Right hindlimb (tissue), 1 donor: ENCODE measurements at regions not wholly inside any gene's neighbourhood (a gene's known extent, or its start where the extent isn't known, plus 50 kb on each side); places are given as distances from the start of the nearest gene placed in this dataset.
"Not testable (repeated sequence)": the region's sequence is repeated elsewhere in the genome, so short reads cannot be mapped to it uniquely, and the experiment has no call there.

Experiments used
- DNase-seq: peaks from one replicate; pipeline ENCODE4 v3.0.0-alpha.2; 2018

DNA sequence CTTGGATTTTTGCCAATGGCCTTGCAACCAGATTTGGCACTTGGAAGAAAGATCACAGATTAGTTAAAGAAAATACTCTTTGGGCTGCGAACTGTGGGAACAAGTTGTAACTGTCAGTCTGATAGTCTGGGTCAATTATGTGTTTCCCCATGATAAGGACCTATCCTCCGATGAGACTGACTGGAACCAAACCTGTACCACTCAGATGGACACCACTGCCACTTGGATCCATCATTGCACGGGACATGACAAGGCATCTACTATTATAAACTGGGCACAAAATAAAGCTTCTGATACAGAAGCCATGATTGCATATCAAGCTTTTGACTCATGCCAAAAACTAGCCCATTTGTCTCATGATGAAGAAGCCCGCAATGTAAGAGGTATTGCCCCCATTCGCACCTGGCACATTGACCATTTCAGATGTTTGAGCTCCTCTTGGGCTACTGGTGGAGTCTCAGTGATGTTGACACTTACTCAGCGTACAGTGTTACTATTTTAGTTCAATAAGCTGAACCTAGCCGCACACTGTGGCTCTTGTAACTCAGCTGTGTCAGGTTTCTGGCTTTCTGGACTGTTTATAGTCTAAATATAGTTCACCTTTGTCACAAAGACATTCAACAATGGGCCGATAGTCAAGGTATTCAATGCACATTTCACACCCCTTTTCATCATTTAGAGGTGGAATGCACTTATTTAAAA lies 179.8 kb upstream of the RBBP8 start:
- DNase-seq, result no peak

DNA sequence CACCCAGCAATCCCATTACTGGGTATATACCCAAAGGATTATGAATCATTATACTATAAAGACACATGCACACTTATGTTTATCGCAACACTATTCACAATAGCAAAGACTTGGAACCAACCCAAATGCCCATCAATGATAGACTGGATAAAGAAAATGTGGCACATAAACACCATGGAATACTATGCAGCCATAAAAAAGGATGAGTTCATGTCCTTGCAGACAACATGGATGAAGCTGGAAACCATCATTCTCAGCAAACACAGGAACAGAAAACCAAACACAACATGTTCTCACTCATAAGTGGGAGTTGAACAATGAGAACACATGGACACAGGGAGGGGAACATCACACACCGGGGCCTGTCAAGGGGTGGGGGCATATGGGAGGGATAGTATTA lies 169.1 kb upstream of the RBBP8 start:
- DNase-seq, result not testable (repeated sequence)

DNA sequence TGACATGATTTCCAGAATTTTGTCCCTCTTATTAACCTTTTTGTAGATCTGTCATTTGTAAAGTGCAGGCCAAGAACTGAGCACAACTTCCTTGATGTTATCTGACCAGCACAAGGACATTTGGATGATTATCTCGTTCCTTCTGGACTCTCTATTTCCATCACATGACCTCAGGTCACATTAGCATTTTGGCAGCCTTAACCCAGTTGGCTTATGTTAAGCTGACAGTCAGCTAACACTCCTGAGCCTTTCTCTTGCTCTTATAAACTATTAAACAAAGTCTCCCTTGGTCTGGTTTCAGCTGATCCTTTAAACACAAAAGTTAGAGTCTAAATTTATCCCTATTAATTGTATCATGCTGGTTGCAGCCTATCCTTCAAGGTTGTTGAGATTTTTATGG lies 167.2 kb upstream of the RBBP8 start:
- no peak for DNase-seq

DNA sequence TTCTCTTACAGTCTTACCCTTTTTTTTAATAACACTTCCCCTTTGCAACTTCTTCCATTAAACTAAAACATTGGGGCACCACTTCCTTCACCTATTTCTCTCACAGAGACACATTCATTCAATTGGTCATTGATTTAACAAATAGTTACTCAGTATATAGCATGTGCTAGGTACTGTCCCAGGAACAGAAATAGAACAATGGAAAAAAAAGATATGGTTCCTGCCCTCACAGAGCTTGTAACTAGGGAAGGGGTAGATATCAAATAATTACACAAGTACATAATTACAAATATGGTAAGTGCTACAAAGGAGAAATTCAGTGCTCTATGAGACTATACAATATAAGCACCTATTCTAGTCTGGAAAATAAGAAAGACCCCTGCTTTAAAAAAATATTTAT lies 165.5 kb upstream of the RBBP8 start:
- no peak for DNase-seq

DNA sequence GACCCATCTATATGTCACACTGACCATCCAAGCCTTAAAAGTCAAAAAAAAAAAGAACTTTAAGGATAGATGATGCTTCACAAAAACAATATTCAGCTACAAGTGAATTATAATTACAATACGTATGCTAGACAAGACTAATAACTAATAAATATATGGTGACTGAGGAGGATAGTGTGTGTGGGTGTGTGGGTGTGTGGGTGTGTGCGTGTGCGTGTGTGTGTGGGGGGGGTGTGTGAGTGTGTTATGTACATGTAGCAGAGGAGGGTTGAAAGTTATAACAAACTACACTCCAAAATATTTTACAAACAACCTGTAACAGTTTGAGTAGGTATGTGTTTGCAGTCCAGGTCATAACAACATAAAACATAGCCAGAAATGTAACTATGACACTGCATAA lies 159.2 kb upstream of the RBBP8 start:
- no peak for DNase-seq

DNA sequence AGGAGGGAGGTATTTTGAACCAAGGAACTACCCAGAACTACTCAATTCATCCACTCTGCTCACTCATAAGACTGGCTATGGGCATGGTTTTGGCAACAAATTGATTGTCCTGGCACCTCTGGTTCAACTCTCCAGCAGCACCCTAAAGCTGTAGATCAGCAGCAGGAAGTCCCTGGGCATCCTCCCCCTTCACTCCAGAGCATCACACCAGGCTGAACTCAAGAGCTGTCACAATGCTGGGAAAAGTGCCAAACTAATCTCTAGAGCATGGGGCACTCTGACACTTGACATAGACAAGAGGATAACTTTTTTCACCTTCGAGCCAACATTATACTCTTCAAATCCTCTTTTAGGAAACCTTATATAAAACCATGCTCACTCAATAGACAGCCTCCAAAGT lies 154.1 kb upstream of the RBBP8 start:
- no peak for DNase-seq

DNA sequence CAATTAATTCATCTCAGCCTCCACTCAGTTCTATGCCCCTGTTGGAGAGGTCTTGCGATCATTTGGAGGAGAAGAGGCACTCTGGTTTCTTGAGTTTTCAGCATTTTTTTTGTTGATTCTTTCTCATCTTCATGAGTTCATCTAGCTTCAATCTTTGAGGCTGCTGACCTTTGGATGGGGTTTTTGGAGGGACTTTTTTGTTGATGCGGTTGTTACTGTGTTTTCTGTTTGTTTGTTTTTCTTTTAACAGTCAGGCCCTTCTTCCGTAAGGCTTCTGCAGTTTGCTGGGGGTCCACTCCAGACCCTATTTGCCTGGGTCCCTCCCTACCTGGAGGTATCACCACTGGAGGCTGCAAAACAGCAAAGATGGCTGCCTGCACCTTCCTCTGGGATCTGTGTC lies 149.9 kb upstream of the RBBP8 start:
- DNase-seq, result no peak

DNA sequence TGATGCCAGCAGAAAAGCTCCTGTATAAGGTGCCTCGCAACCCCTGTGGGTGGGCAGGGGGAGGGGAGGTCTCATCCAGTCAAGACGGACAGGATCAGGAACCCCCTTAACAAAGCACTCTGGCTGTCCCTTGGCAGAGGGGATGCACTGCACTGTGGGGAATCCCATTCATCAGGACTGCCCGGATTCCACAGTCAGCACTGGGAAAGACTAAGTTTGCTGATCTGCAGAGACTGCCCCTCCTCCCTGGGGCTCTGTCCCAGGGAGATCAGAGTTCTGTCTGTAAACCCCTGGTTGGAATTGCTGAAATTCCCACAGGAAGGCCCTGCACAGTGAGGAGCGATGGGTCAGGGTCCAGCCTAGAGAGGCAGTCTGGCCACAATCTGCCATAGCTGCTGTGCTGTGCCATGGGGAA lies 149.5 kb upstream of the RBBP8 start:
- DNase-seq, result no peak

DNA sequence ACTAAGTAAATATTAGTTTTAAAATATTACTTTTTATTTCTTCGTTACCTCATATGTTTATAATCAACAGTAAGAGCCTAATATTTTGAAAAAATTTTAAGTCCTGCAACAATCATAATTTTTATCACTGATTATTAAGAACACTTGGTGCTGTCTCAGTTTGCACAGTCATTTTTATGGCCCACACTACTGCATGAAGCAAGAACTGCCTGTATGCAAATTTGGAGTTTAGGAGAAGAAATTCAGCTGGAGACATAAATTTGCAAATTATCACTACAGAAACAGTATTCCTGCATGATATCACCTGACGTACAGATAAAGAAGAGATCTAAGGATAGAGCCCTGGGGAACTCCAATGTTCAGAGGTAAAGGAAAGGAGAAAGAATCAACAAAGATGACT lies 144.1 kb upstream of the RBBP8 start:
- DNase-seq, result no peak

DNA sequence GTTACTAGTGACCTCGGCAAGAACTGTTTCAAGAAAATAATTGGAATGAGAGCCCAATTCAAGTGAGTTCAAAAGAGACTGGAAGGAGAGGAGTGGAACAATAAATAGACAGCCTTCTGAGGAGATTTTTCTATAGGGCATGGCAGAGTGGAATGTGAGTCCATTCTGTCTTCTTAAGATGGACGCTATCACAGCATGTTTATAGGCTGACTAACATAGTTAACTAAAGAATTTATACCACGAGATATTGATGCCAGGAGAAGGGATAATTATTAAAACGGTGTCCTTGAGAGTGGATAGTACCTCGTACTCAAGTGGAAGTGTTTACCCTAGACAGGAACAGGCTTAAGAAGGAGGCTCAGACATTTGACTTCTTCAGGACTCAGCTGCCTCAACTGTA lies 143.5 kb upstream of the RBBP8 start:
- no peak for DNase-seq

DNA sequence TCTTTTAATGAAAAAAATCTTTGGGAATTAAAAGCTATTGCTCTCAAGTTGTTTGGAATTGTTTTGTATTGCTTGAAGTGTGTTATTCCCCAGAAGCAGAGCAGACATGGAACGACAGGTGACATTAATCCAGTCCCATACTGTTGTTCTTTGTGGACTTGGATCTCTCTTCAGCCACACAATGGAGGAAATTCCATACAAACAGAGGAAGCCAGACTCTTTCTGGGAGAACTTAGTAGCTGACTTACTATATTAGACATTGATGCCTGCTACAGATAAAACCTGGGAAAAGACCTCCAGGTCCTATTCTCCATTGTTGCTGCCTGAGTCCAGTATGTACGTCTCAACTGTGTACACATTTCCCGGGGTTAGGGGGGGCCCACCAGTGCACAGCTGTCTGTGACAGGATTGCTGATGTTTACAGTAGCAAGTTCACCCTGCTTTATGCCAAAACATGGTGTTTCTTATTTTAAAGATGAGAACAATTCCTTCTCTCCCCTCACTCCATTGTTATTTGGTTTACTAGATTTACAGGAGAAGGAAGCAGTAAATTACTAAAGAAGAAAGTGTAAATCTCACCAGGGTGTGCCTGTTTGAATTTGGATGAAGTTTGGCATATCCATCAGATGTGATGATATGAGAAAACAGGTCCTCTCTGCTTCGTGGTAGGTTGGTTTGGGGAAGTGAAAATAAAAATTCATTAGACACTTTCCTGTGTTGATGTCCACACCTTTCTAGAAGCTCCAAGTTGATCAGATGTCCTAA lies 142.4 kb upstream of the RBBP8 start:
- no peak for DNase-seq

DNA sequence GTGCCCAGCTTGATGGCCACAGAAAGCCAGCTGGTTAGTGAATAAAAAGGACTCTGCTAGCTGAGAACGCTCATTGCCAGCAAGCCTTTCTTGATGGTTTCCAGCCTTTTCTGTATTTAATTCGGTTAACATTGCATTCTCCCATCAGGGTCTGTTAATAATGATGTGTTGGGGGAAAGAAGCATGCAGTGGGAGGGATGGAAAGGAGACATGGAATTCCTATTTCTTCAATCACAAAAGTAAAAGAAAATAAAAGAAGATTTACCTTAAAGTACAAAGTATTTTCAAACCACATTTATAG lies 141.9 kb upstream of the RBBP8 start:
- no peak for DNase-seq

DNA sequence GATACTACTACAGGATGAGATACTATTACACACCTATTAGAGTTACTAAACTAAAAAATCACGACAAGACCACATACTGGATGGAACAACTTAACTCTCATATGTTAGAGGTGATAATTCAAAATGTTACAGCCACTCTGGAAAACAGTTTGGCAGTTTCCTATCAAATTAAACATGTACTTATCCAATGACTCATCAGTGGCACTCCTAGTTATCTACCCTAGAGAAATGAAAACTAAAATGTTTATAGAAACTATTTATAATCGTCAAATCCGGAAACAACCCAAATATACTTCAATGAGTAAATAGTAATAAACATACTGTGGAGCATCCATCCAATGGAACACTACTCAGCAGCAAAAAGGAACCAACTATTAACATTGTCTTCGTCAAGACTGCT lies 137.0 kb upstream of the RBBP8 start:
- no peak for DNase-seq

DNA sequence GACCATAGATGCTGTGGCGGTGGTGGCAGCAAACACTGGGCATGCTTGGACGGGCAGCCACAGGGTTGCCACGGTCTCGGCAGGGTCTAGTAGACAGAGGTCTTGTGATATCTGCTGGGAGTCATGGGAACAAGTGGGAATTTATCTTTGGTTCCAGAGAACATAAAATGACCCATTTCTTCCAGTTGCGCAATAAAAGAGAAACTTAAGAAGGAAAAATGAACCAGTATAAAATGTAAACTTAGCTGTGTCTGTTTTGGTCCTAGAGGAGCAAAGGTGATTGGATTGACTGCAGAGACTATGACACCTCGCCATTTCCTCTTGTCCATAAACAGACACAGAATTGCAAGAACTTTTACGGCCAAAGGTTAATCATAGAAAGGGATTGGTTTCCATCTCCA lies 132.6 kb upstream of the RBBP8 start:
- DNase-seq, result no peak

DNA sequence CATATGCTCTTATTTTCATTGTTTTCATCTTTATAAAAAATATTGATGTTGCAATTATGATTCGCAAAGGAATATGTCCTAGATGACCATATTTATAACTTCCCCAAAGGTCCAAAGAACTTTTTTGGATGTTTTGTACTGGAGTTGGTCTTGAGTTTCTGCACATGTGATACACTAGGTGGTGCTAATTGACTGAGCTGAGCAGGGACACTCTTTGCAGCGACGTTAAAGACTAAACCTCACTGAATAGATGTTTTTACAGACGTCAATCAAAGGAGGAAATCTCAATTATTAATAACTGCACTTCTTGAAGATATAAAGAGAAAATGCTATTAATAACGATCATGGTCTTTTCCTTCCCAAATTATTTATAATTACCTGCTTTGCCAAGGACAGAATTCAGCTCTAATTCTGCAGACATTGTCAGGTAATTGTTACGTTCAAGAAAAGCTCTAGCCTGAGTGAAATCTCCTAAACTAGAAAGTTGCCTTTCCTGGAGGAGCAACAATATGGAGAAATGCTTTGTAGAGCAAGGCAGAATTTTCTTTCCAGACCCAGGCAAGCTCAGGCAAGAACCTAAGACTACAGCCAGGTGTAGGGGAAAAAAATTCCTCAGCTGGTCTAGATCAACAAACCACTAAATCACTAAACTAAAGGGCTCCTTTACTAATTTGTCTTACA lies 119.3 kb upstream of the RBBP8 start:
- no peak for DNase-seq

DNA sequence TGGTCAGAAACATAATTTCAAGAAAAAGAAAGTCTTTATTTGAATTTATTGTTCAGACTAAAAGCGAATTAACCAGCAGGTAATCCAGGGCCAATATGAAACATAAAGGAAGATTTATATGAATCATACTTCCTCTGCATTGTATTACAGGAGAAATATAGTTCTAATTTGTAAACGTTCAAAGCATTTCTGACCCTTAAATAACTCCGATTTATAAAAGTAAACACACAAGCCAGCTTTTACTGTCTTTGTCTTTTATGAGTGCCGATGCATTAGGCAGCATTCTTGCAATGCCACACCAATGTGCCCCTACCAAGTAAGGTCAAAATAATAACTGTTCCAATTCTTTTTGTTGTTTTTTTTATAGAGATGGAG lies 118.8 kb upstream of the RBBP8 start:
- no peak for DNase-seq

DNA sequence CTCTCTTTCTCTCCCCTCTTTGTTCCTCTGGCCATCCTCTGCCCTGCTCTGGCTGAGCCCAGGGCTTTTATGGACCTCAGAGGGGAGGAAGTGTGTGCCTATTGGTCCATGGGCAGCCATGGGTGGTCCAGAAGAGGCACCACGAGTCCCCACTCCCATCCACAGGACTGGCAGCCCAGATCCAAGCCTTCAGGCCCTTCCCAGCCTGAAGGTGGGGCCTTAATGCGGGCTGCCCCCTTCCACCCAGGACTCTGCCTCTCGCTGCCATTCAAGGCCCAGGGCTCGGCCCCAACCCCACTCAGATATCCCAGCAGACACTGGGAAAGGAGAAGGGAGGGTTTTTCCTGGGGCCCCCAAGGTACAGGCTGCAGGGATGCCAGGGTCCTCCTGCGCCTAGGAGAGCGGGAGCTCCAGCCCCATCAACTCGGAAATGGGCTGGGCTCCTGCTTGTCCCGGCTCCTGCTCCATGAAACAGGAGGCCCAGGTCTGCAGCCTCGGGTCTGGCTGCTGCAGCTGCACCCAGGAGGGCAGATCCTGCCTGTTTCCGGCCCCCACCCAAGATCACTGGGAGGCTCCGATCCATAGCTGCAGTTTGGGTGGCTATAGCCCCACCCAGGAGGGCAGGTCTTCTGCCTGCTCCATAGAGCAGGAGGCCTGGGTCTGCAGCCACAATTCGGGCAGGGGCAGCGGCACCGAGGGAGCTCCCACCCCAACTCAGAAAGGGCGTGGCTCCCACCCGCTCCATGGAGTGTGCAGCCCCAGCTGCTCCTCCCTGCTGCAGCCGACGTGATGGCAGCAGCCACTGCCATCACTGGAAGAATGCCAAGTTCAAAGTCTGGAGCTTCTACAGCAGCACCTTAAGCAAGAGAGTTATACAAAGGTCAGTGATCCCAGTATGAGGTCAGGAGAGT lies 116.6 kb upstream of the RBBP8 start:
- DNase-seq, result no peak

DNA sequence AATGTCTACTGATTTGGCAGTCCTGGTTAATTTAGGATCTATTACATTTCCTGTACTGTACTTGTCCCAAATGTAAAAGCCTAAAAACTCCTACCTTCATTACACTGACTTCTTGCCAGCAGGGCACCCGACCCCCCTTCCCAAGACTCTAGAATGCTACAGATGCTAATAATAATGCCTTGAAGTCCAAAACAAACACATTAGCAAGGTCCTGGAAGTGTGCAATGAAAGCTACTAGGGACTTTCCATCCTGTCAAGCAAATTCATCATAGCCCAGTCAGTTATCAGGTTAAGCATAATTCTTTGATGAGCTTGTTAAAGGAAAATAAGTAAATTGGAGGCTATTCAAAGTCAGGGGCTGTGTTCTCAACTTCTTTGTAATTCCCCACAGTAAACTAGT lies 115.3 kb upstream of the RBBP8 start:
- no peak for DNase-seq

DNA sequence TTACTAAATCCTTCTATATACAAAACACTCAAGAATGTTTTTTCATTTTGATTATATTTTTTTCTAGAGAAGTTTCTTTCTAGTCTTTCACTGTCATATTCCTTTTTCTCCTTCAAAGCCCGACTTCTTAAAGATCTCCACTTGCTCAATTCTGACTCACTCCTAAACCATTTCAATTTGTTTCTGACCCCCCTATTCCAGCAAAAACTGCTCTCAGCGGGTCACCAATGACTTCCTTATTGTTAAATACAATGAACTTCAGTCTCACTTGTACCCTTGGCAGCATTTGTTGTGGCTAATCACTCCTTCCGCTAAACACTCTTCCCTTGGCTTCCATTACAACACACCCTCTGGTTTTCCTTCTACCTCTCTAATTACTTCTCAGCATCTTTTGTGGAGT lies 111.1 kb upstream of the RBBP8 start:
- no peak for DNase-seq

DNA sequence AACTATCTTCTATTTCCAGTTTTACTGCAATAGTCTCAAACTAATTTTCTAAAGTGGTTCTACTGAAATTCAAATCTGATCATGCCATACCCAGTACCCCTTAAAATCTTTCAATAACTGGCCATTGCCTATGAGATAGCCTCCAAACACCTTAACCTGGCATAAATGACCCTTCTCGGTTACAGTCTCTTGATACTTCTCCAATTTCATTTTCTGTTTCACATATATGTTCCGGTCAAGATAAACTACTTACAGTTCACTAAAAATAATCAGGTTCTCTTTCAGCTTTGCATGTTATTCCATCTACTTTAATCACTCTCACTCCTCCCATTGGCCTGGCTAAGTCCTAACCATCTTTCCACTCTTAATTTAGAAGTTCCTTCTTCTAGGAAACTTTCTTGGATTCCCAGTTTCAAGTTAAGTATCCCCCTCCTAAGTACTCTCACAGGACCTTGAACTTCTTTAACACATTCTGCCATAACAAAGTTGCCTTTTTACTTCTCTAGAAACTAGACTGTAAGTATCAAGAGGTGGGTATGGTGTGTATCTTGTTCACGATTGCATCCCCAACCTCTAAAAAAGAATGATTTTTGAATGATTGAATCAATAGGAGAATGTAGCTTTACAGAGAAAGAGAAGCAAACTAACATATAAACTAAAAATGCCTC lies 110.2 kb upstream of the RBBP8 start:
- DNase-seq, result no peak

DNA sequence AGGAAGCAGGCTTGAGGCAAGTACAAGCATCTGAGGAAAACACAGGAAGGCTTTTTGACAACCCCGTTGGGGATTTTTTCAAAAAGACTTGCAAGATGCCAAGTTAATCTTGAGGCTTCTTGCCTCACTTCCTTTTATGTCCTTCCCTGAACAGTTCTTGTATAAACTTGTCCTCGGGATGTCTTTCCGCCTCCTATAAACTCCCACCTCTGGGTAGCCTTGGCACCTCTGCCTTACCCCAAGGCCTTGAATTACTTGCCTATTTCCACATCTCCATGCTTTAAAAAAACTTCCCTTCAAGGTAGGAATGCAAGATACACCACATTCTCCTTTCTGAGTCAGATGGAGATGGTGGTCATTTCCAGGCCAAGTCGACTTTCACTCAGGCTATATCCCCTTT lies 106.4 kb upstream of the RBBP8 start:
- DNase-seq, result no peak

DNA sequence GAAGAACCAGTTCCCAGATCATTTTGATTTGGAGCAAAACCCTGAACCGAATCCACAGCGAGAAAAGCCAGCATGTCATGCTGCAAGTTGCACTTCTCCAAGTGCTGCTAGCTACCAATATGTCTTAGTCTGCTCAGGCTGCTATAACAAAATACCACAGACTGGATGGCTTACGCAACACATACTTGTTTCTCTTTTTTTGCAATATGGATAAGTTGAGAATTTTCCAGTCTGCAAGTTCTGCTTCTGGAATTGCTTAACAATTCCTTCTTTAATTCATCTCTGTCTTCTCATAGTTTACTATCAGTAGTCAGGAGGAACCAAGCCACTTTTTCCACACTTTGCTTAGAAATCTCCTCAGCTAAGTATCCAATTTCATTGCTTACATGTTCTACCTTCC lies 105.9 kb upstream of the RBBP8 start:
- DNase-seq, result no peak

DNA sequence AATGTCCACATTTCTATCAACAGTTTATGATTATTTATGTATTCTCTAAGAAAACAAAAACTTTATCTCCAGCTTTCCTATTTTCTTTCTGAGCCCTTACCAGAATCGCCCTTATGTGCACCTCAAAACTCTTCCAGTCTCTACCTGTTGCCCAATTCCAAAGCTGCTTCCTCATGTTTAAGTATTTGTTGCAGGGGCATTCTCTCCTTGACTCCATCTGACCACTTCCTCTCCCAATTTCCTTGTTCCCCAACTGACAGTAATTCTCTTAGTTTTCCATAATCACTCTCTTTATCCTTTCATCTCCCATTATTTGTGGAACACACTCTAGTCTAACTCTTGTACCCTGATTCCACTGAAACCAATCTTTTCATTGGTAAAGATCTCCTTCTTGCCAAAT lies 105.4 kb upstream of the RBBP8 start:
- no peak for DNase-seq
